Prostate gland (tissue), 2 donors: ENCODE measurements at regions not wholly inside any gene's neighbourhood (a gene's known extent, or its start where the extent isn't known, plus 50 kb on each side); places are given as distances from the start of the nearest gene placed in this dataset.

Experiments used
- POLR2A ChIP-seq: fragments of 450-650 bp; IDR thresholded peaks from one replicate; pipeline ENCODE4 v1.6.1; 2016; ENCODE audit warnings: antibody characterized with exemption, mild to moderate bottlenecking
- POLR2AphosphoS5 ChIP-seq: sonication (generic); formaldehyde crosslinking; IDR thresholded peaks from one replicate; pipeline ENCODE4 v1.6.1; 2017; ENCODE audit warnings: antibody characterized with exemption
- TF ChIP-seq, protein P1 (sequence below), 4 experiments: fragments of 200-600 bp in 2 of 4; fragments of 450-650 bp in 2 of 4; sonication (generic) in 2 of 4; IDR thresholded peaks; 1 replicate in 3 of 4; 2 replicates in 1 of 4; pipeline ENCODE4 v1.5.1; 2016 to 2019; ENCODE audit warnings: antibody characterized with exemption in 4 of 4, mild to moderate bottlenecking in 2 of 4, moderate library complexity in 2 of 4

DNA sequence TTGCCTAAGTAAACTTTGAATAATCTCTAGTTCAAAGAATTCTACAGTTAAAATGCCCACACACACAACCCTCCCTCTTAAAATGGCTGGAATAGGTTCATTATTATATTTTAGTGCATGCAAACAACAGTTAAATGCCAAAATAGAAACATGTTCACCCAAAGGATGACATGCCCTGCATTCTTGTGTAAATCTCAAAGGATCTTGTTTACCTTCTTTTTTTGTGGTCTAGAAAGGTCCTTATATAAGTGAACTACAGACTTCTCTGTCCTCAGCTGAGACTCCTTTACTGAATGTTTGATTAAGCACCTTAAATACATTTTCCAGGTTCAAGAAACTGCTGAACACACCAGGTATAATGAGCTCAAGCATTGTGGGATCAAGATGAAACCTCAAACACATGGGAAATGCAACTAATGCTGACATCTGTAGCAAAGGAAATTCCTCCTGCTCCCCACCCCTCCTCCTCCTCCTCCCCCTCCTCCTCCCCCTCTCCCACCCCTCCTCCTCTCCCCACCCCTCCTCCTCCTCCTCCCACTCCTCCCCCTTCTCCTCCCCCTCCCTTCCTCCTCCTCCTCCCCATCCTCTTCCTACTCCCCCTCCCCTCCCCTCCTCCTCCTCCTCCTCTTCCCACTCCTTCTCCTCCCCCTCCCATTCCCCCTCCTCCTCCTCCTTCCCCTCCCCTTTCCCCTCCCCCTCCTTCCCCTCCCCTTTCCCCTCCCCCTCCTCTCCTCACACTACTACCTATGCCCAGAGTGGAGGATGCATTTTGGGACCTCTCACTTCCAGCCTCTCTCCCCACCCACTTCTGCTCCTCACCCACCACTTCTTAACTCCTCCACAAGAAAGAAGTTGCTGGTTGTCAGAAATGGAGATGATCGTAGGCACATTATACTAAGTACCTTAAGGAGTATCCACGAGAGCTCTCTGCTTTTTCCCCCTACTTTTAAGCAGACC lies 233.9 kb downstream of the MRPL39 start:
- TF ChIP-seq, protein P1, sequence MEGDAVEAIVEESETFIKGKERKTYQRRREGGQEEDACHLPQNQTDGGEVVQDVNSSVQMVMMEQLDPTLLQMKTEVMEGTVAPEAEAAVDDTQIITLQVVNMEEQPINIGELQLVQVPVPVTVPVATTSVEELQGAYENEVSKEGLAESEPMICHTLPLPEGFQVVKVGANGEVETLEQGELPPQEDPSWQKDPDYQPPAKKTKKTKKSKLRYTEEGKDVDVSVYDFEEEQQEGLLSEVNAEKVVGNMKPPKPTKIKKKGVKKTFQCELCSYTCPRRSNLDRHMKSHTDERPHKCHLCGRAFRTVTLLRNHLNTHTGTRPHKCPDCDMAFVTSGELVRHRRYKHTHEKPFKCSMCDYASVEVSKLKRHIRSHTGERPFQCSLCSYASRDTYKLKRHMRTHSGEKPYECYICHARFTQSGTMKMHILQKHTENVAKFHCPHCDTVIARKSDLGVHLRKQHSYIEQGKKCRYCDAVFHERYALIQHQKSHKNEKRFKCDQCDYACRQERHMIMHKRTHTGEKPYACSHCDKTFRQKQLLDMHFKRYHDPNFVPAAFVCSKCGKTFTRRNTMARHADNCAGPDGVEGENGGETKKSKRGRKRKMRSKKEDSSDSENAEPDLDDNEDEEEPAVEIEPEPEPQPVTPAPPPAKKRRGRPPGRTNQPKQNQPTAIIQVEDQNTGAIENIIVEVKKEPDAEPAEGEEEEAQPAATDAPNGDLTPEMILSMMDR (IDR thresholded peaks at IDR 0.05) = no peak
- no peak for TF ChIP-seq POLR2A
- TF ChIP-seq POLR2AphosphoS5 = no peak
